ENCODE measurements at regions not wholly inside any gene's neighbourhood (a gene's known extent, or its start where the extent isn't known, plus 50 kb on each side); places are given as distances from the start of the nearest gene placed in this dataset.

DNA sequence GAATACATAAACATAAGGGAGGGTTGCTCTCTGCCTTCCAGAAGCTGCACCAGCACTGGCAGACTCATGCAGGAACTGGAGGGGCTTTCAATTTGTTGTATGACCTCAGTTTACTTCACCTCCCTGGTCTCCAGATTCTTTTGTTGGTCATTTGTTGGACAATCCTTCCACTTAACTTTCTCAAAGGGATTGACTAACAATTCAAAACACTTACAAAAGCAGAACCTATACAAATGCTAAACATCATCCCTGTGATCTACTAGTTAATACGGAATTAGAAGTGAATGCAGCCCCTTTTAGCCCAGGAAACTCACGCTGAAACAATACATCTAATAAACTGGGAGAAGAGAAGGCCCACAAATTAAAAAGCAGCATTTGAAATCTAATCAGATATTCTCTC lies 404.6 kb upstream of the BRINP1 start:
- CTCF ChIA-PET: no interaction called here
- DNase-seq: no peak
- intact Hi-C loops (cut with micrococcal nuclease): no loop called here

DNA sequence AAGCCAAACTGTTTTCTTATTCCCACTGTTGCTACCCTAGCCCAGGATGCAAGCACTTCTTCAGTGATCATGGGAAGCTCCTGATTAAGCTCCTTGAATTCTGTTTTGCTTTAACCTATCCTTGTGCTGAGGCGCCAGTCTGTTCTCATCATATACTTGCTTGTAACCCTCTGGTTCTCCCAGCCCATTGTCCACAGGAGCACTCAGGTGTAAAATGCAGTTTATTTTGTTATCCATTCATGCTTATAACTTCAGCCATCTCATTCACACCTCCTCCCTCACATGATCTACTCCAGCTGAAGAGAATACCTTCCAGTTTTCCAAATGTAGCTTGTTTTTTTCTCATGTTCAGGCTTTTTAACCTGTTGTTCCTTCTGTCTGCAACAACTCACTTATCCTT lies 402.1 kb upstream of the BRINP1 start:
- Mint-ChIP-seq H3K4me1 (ENCODE audit: low read depth) (no peaks in the 10 kb centered on the region), H3K4me3 (no peak overlapping the region), H3K36me3 (ENCODE audit: low read depth) (no peaks in the 10 kb centered on the region), H3K27me3 (ENCODE audit: low read depth) (peaks cover 2% of the 10 kb centered on the region), H3K9me3 (no peaks in the 10 kb centered on the region), H3K27ac (no peak overlapping the region)
- no peak for DNase-seq
- CTCF ChIA-PET: no interaction called here
- intact Hi-C loops (cut with micrococcal nuclease): no loop called here

More for the DNA sequence above, 404.6 kb upstream of the BRINP1 start:
- H3K4me1 Mint-ChIP-seq (ENCODE audit: low read depth): no peaks in the 10 kb centered on the region
- no peak overlapping the region for H3K27ac Mint-ChIP-seq
- H3K9me3 Mint-ChIP-seq: no peaks in the 10 kb centered on the region
- H3K36me3 Mint-ChIP-seq (ENCODE audit: low read depth): no peaks in the 10 kb centered on the region
- H3K27me3 Mint-ChIP-seq (ENCODE audit: low read depth): peaks cover 2% of the 10 kb centered on the region
- H3K4me3 Mint-ChIP-seq: no peak overlapping the region

DNA sequence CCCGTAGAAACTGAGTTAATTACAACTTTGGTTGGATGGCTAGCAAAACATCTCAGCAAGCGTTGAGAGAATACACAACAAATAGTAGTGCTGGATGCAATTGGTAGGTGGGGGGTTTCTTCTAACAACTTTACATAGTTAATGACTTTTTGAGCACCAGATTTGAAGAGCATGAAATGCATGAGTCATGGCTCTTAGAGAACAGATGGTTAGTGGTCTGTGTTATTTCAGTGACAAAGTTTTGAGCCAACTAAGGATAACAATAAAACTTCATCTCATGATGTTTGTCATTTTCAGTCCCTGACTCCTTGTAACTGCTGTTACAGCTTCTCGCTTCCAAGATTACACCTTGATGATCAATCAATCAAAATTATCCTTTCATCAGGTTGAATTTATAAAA lies 399.0 kb upstream of the BRINP1 start:
- CTCF ChIA-PET: no interaction called here
- no peak overlapping the region for H3K27ac Mint-ChIP-seq
- intact Hi-C loops (cut with micrococcal nuclease): no loop called here

DNA sequence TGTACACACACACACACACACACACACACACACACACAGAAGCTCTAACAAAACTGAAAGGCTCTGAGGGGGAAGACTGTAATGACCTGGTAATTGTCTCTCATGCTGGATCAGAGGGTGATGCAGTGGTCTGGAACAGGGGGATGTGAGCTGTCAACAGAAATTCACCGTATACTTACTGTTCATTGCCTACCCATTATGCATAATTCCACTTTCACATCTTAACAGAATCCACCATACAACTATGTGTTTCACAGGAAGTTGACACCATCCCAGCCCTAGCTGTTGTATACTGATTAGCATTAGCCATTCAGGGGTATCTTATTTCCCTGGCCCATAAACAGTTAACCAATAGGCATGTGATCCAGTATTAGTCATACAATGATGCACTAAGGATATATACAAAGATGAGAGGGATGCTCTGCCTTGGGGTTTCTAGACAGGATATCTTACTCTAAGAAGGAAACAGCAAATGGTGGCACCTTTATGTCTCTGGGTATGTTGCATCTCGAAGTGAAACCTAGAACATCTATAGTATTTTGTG lies 396.5 kb upstream of the BRINP1 start:
- intact Hi-C loops (cut with micrococcal nuclease): no loop called here
- Mint-ChIP-seq H3K4me1 (ENCODE audit: low read depth) (no peaks in the 10 kb centered on the region), H3K27me3 (ENCODE audit: low read depth) (no peaks in the 10 kb centered on the region), H3K27ac (no peak overlapping the region), H3K9me3 (no peaks in the 10 kb centered on the region), H3K4me3 (no peak overlapping the region), H3K36me3 (ENCODE audit: low read depth) (no peaks in the 10 kb centered on the region)
- CTCF ChIA-PET: no interaction called here
- no peak for DNase-seq

More for the DNA sequence above, 399.0 kb upstream of the BRINP1 start:
- H3K36me3 Mint-ChIP-seq (ENCODE audit: low read depth): no peaks in the 10 kb centered on the region
- H3K9me3 Mint-ChIP-seq: no peaks in the 10 kb centered on the region
- H3K27me3 Mint-ChIP-seq (ENCODE audit: low read depth): peaks cover 2% of the 10 kb centered on the region
- no peaks in the 10 kb centered on the region for H3K4me1 Mint-ChIP-seq (ENCODE audit: low read depth)
- H3K4me3 Mint-ChIP-seq: no peak overlapping the region
- DNase-seq: no peak

DNA sequence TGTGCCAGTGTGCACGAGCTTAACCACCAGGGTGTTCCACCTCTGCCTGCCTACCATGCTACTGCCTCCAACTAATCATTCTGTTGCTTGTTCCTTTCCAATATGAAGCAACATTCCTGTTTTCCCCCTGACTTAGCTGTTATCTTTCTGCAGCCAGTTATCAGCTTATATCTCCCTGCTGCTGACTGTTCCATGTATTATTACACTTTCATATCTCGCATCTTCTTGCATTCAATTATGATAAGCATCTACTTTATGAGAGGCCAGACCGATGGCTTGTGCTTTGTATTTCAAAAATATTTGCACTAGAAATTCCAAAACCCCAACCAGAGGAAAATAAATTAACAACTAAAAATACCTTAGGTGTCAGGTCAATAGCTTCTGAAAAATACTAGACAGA lies 394.0 kb upstream of the BRINP1 start:
- CTCF ChIA-PET: no interaction called here
- Mint-ChIP-seq H3K27me3 (ENCODE audit: low read depth) (peaks cover 4% of the 10 kb centered on the region), H3K4me1 (ENCODE audit: low read depth) (no peaks in the 10 kb centered on the region), H3K27ac (no peak overlapping the region), H3K36me3 (ENCODE audit: low read depth) (no peaks in the 10 kb centered on the region), H3K4me3 (no peak overlapping the region), H3K9me3 (peaks cover 2% of the 10 kb centered on the region)
- no peak for DNase-seq
- intact Hi-C loops (cut with micrococcal nuclease): no loop called here

DNA sequence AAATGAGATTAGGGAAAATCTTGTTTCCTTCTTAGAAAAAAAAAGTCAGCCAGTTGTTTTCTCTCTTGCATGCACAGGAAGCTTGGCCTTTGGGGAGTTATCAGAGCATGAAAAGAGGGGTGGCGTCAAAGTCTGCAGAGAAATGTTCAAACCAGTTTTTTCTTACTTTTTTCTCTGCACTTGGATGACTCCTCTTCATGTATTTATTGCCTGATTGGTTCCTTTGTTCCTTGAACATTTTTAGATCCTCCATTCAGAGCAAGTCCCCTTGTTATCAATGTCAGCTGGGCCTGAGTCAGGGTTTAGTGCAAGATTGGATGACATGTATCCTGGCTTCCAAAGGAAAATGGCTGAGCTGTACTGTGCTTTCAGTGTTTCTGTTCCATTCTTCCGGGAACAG lies 392.6 kb upstream of the BRINP1 start:
- intact Hi-C loops (cut with micrococcal nuclease): no loop called here
- no peak for DNase-seq
- Mint-ChIP-seq H3K27me3 (ENCODE audit: low read depth) (peaks cover 4% of the 10 kb centered on the region), H3K36me3 (ENCODE audit: low read depth) (no peaks in the 10 kb centered on the region), H3K27ac (no peak overlapping the region), H3K4me1 (ENCODE audit: low read depth) (no peaks in the 10 kb centered on the region), H3K9me3 (peaks cover 2% of the 10 kb centered on the region), H3K4me3 (no peak overlapping the region)
- CTCF ChIA-PET: no interaction called here

DNA sequence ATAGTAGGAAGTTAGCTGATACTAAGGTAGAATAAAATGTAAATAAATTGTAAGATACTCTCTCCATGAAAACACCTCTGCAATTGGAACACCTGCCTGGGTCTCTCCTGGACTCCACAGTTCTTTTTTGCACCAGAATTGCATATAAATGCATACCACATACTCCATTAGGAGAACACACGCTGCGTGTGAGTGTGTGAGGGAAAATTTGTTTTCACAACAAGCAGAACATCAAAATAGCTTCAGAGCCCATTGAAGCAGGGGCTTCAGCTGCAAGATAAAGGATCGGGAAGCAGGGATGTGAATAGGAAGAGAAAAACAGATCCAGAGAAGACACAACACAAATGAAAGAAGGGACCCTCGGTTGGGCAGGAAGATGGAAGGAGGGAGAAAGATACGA lies 389.8 kb upstream of the BRINP1 start:
- CTCF ChIA-PET: interaction anchor here (0.6 kb wide), 1 partner anchor 51 kb away, joined by 3 read pairs; no protein-coding TSS in a partner anchor
- intact Hi-C loops (cut with micrococcal nuclease): no loop called here
- Mint-ChIP-seq H3K9me3 (peaks cover 2% of the 10 kb centered on the region), H3K4me3 (no peak overlapping the region), H3K4me1 (ENCODE audit: low read depth) (no peaks in the 10 kb centered on the region), H3K36me3 (ENCODE audit: low read depth) (no peaks in the 10 kb centered on the region), H3K27me3 (ENCODE audit: low read depth) (peaks cover 4% of the 10 kb centered on the region), H3K27ac (no peak overlapping the region)
- no peak for DNase-seq

DNA sequence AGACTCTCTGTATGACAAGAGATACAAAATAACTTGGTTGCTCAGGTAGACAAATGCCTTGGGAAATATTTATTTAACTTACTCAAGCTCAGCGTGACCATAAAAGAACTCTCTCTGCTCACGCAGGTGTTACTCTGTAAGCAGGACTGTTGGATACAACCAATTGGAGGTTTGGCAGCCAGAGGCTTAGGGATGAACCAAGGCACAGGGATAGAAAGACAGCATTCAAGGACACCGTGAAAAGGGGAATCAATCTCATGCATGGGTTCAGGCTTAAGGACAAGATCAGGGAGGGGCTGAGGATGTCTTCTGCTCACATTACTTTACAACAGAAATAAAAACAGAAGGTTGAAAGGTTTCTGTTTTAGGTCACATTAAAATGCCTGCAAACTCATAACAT lies 389.0 kb upstream of the BRINP1 start:
- Mint-ChIP-seq H3K27ac (no peak overlapping the region), H3K4me3 (no peak overlapping the region), H3K4me1 (ENCODE audit: low read depth) (no peaks in the 10 kb centered on the region), H3K36me3 (ENCODE audit: low read depth) (no peaks in the 10 kb centered on the region), H3K27me3 (ENCODE audit: low read depth) (peaks cover 4% of the 10 kb centered on the region), H3K9me3 (peaks cover 2% of the 10 kb centered on the region)
- intact Hi-C loops (cut with micrococcal nuclease): no loop called here
- CTCF ChIA-PET: interaction anchor here (0.6 kb wide), 1 partner anchor 50 kb away, joined by 3 read pairs; no protein-coding TSS in a partner anchor
- DNase-seq: no peak

DNA sequence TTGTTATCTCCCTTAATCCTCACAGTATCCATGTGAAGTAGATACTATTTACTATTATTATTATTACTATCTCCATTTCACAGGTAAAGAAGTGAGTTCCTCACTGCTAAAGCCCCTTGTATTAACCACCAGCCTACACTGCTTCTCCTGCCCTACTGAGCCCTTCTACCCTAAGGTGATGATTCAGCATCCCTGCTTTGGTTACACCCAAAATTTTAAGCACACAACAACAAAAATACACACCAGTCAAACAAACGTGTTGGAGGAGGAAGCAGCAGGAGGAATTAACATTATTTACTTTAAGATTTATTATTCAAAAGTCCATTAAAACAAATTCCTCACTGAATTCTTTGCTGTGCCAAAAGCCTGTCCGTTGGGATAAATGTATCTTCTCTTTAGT lies 370.2 kb upstream of the BRINP1 start:
- peaks cover 10% of the 10 kb centered on the region for H3K9me3 Mint-ChIP-seq
- CTCF ChIA-PET: no interaction called here
- no peak for DNase-seq
- no peaks in the 10 kb centered on the region for H3K36me3 Mint-ChIP-seq (ENCODE audit: low read depth)
- H3K27ac Mint-ChIP-seq: no peak overlapping the region
- intact Hi-C loops (cut with micrococcal nuclease): no loop called here
- H3K27me3 Mint-ChIP-seq (ENCODE audit: low read depth): no peaks in the 10 kb centered on the region
- no peaks in the 10 kb centered on the region for H3K4me1 Mint-ChIP-seq (ENCODE audit: low read depth)
- H3K4me3 Mint-ChIP-seq: no peak overlapping the region

DNA sequence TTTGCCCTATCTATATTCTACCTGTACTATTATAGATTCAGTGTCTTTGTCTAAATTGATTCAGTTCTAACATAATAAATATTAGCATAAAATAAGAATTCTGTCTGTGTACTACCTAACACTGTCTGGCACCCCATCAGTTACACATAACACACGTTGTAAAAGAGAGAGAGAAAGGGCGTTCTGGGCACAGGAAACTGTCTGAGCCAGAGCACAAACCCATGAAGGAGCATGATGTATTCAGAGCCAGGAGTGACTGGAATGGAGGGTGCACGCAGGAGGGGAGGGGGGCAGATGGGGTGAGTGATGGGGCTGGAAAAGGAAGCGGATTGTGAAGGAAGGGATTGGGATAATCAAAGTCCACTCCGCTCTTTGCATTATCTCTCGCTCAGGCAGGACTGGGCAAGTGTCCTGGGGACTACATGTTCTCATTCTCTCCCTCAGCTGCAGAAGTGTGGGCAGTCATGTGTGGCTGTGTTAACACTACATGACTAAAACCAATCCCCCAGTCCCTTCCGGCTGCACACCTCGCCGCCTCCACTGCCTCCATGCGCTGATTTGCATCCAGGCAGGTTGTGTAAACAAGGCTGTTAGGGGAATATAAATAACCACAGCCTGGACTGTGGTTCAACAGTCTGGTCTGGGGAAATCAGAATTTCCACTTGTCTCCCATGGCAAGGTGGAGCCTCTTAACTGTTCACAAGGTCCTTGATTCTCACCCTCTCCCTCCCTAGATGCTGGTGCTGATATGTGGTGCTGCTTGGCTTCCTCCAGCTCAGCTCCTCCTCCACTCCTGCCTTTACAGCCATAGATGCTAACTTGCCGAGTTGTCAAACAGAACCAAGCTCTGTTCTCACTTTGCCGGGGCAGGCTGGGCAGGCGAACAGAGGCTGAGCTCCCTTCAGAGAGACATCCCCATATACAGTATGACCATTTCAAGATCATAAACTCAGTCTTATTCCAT lies 367.5 kb upstream of the BRINP1 start:
- no peak for DNase-seq
- no peaks in the 10 kb centered on the region for H3K4me1 Mint-ChIP-seq (ENCODE audit: low read depth)
- no peak overlapping the region for H3K4me3 Mint-ChIP-seq
- intact Hi-C loops (cut with micrococcal nuclease): no loop called here
- CTCF ChIA-PET: no interaction called here
- H3K9me3 Mint-ChIP-seq: peaks cover 10% of the 10 kb centered on the region
- H3K27me3 Mint-ChIP-seq (ENCODE audit: low read depth): no peaks in the 10 kb centered on the region
- no peaks in the 10 kb centered on the region for H3K36me3 Mint-ChIP-seq (ENCODE audit: low read depth)
- no peak overlapping the region for H3K27ac Mint-ChIP-seq

DNA sequence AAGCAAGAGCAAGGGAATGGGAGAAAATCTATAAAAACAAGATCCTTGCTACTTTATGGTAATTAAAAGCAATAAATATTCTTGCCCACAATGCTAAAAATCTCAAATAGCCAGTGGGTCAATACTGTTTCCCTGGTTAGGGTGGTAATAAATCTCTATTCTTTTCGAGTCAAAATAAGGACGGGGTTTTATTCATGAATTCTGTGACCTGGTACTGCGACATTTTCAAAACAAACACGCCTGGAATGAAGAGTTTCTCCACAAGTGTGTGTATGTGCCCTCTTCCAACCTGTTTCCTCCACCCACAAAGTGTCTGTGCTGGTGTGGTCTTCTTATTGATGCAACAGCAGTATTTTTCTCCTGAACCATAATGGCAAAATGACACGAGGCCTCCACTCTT lies 358.8 kb upstream of the BRINP1 start:
- no peaks in the 10 kb centered on the region for H3K36me3 Mint-ChIP-seq (ENCODE audit: low read depth)
- CTCF ChIA-PET: no interaction called here
- no peaks in the 10 kb centered on the region for H3K4me1 Mint-ChIP-seq (ENCODE audit: low read depth)
- H3K27me3 Mint-ChIP-seq (ENCODE audit: low read depth): no peaks in the 10 kb centered on the region
- no peak overlapping the region for H3K4me3 Mint-ChIP-seq
- H3K9me3 Mint-ChIP-seq: peaks cover 7% of the 10 kb centered on the region
- no peak for DNase-seq
- no peak overlapping the region for H3K27ac Mint-ChIP-seq
- intact Hi-C loops (cut with micrococcal nuclease): no loop called here

DNA sequence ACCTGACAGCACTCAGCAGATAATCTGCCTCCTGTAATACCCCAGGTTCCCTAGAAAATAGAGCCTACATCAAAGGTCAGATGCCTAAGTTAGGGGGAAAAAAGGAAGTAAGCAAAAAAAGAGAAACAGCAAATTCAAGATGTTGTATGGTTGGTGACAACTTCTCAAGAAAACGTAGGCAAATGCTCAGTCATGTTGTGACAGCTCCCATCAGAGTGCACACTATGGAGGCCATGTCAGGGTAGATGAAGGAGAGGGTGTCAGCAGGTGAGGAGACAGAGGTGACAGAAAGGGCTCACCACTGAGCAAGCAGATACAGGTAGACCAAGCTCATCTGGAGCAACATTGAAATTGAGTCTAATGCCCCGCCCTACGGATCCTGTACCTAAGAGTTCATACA lies 356.8 kb upstream of the BRINP1 start:
- intact Hi-C loops (cut with micrococcal nuclease): no loop called here
- CTCF ChIA-PET: no interaction called here
- no peaks in the 10 kb centered on the region for H3K4me1 Mint-ChIP-seq (ENCODE audit: low read depth)
- H3K27me3 Mint-ChIP-seq (ENCODE audit: low read depth): no peaks in the 10 kb centered on the region
- DNase-seq: no peak
- H3K9me3 Mint-ChIP-seq: peaks cover 4% of the 10 kb centered on the region
- no peaks in the 10 kb centered on the region for H3K36me3 Mint-ChIP-seq (ENCODE audit: low read depth)
- H3K27ac Mint-ChIP-seq: no peak overlapping the region
- H3K4me3 Mint-ChIP-seq: no peak overlapping the region

DNA sequence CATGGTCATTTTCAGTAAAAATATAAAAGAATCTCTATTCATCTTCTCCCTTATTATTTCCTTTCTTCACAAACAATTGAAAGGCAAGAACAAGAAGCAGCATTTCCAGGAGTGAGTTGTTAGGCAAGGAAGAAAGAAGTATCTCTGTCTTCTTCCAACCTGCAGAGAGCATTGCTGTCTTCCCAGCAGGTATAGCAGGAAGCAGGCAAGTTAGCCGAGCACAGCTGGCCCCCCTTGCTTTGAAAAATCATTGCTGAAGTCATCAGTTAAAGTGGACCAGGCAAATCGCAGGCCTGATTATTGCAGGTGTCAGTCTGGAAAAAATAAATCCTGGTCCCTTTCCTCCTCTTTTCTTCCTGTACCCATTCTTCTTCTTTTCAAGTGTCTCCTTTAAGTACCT lies 353.1 kb upstream of the BRINP1 start:
- DNase-seq: no peak
- H3K4me1 Mint-ChIP-seq (ENCODE audit: low read depth): no peaks in the 10 kb centered on the region
- no peaks in the 10 kb centered on the region for H3K36me3 Mint-ChIP-seq (ENCODE audit: low read depth)
- H3K27ac Mint-ChIP-seq: no peak overlapping the region
- intact Hi-C loops (cut with micrococcal nuclease): no loop called here
- peaks cover 1% of the 10 kb centered on the region for H3K9me3 Mint-ChIP-seq
- H3K4me3 Mint-ChIP-seq: no peak overlapping the region
- no peaks in the 10 kb centered on the region for H3K27me3 Mint-ChIP-seq (ENCODE audit: low read depth)
- CTCF ChIA-PET: no interaction called here
